ENCODE measurements at regions not wholly inside any gene's neighbourhood (a gene's known extent, or its start where the extent isn't known, plus 50 kb on each side); places are given as distances from the start of the nearest gene placed in this dataset.

GRCh38 chr6:14047151-14047740, 70.3 kb upstream of the CD83 start:
- TF ChIP-seq CTCF (conservative IDR thresholded peaks at IDR 0.05) = no peak
- no peak for TF ChIP-seq ZFX (IDR thresholded peaks at IDR 0.05)
